ENCODE measurements at regions not wholly inside any gene's neighbourhood (a gene's known extent, or its start where the extent isn't known, plus 50 kb on each side); places are given as distances from the start of the nearest gene placed in this dataset.

DNA sequence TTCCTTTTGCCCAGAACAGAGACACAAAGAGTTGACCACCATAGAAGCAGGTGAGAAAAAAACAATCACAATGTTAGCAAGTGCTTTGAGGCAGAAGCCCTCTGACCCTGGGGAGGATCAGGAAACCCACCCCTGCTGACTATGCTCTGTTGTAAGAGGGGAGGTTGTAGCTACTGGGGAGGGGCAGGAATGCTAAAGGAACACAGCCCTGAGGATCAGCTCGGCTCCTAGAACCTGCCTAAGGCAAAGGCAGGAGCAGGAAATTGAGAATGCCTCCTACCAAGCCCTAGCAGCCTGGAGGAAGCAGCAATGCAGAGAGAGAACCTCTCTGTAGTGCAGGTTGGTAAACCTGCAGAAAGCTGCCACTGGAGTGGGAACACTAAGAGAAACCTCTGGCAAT lies 624.0 kb upstream of the KLF12 start:
- TF ChIP-seq POLR2A (IDR thresholded peaks at IDR 0.05; ENCODE audit: low read depth, low read length) (no peak), POLR2AphosphoS5 (IDR thresholded peaks at IDR 0.05; ENCODE audit: low read depth, low read length) (no peak), TAF1 (IDR thresholded peaks at IDR 0.05; ENCODE audit: borderline replicate concordance, low read depth, low read length) (no peak)

Measured in GM12892 (cell line).